ACC112 (cell line): ENCODE measurements at regions not wholly inside any gene's neighbourhood (a gene's known extent, or its start where the extent isn't known, plus 50 kb on each side); places are given as distances from the start of the nearest gene placed in this dataset.

Experiments
- H2AFZ ChIP-seq: fragments of 200-600 bp; sonication (generic); one replicate; pipeline ENCODE4 v1.6.0; 2017; ENCODE audit warnings: antibody characterized with exemption, low read length; ENCODE audit not compliant: unreplicated experiment
- H3K27ac ChIP-seq: fragments of 200-600 bp; sonication (generic); 2 replicates; pipeline ENCODE4 v1.5.1; 2014; ENCODE audit warnings: low read depth, mild to moderate bottlenecking, antibody characterized with exemption, low read length, moderate library complexity
- H3K27me3 ChIP-seq: fragments of 200-600 bp; sonication (generic); 2 replicates; pipeline ENCODE4 v1.6.1; 2014; ENCODE audit warnings: mild to moderate bottlenecking, antibody characterized with exemption, low read length, moderate library complexity, mixed read lengths; ENCODE audit not compliant: insufficient read depth
- H3K36me3 ChIP-seq: fragments of 200-600 bp; sonication (generic); 2 replicates; pipeline ENCODE4 v1.6.1; 2016; ENCODE audit warnings: mild to moderate bottlenecking, antibody characterized with exemption, low read length, moderate library complexity, mixed read lengths; ENCODE audit not compliant: insufficient read depth
- H3K4me1 ChIP-seq: fragments of 200-600 bp; sonication (generic); one replicate; pipeline ENCODE4 v1.6.1; 2016; ENCODE audit warnings: low read length, mixed read lengths; ENCODE audit not compliant: insufficient read depth, unreplicated experiment, control insufficient read depth
- H3K4me3 ChIP-seq: fragments of 200-600 bp; sonication (generic); 2 replicates; pipeline ENCODE4 v1.5.1; 2014; ENCODE audit warnings: mild to moderate bottlenecking, low read depth, low read length
- H3K79me2 ChIP-seq: fragments of 200-600 bp; sonication (generic); one replicate; pipeline ENCODE4 v1.6.0; 2016; ENCODE audit warnings: low read length; ENCODE audit not compliant: control insufficient read depth, unreplicated experiment, insufficient read depth

DNA sequence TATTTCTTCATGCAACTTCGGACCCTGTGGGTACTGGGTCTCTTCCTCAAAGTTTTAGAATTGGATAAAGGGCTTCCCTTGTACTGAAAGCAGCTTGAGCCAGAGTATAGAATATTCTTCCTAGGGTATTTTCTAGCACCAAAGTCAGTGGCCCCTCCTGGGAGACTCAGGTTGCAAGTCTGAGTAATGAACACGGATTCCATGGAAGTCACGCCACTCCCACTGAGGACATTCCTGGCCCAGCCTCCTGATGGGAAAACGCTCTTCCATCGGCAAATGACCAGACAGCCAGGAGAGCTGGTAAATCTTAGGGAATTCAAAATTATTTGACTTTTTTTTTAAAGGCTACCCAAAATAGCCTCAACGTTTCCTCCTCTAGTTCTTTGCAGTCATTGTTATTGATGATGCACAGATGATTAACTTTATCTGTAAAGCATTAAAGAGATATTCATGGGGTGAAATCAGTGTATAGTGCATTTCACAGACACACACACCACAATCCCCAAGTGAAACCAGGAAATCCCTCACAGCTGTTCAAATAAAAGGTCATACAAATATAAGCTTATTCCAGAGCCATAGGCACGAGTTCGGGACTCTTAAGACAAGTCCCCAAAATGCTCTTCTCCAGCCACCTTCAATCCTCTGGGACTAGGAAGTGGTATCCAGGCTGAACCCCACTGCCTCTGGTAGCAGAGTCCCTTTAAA lies 248.8 kb downstream of the SOD2 start:
- Histone ChIP-seq H3K27me3 (no peaks in the 10 kb centered on the region), H3K36me3 (no peaks in the 10 kb centered on the region), H2AFZ (no peak overlapping the region), H3K27ac (no peak overlapping the region), H3K4me3 (no peak overlapping the region), H3K79me2 (no peaks in the 10 kb centered on the region), H3K4me1 (no peaks in the 10 kb centered on the region)

DNA sequence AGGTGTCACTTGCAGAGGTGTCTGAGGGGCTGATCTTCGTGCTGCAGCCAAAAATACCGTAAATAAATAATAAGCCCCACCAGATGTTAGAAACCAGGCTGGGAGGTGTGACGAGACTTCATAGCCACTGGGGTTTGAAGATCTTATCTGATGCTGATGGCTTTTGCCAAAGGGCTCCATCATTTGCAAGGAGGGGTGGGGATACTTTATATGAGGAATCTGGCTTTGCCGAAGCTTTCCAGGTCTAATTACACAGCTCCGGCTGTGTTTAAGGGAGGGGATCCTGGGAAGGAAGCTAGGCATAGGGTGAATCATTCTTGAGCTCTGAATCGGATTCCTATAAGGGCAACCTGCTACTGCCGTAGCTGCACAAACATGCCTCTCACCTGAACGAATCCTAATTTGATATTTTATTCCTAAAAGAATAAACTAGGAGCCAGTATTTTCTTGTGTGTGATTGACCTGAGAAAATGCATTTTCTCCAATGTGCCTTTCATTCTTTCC lies 249.6 kb downstream of the SOD2 start:
- Histone ChIP-seq H3K27ac (no peak overlapping the region), H3K4me3 (no peak overlapping the region), H2AFZ (no peak overlapping the region), H3K79me2 (no peaks in the 10 kb centered on the region), H3K36me3 (no peaks in the 10 kb centered on the region), H3K27me3 (no peaks in the 10 kb centered on the region), H3K4me1 (no peaks in the 10 kb centered on the region)

DNA sequence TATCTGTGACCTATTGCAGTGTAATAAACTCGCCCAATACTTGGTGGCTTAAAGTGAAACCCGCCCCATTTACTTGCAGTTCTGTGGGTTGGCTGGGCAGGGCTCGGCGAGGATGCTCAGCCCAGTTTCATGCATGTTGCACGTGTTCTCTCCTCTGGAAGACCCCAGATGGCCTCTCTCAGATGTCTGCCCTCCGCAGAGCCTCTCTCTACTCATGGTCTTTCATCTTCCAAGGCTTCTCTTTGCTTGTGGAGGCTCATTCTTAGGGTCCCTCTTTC lies 251.4 kb downstream of the SOD2 start:
- Histone ChIP-seq H3K4me1 (no peaks in the 10 kb centered on the region), H3K27me3 (no peaks in the 10 kb centered on the region), H2AFZ (no peak overlapping the region), H3K27ac (no peak overlapping the region), H3K4me3 (no peak overlapping the region), H3K36me3 (no peaks in the 10 kb centered on the region), H3K79me2 (no peaks in the 10 kb centered on the region)

DNA sequence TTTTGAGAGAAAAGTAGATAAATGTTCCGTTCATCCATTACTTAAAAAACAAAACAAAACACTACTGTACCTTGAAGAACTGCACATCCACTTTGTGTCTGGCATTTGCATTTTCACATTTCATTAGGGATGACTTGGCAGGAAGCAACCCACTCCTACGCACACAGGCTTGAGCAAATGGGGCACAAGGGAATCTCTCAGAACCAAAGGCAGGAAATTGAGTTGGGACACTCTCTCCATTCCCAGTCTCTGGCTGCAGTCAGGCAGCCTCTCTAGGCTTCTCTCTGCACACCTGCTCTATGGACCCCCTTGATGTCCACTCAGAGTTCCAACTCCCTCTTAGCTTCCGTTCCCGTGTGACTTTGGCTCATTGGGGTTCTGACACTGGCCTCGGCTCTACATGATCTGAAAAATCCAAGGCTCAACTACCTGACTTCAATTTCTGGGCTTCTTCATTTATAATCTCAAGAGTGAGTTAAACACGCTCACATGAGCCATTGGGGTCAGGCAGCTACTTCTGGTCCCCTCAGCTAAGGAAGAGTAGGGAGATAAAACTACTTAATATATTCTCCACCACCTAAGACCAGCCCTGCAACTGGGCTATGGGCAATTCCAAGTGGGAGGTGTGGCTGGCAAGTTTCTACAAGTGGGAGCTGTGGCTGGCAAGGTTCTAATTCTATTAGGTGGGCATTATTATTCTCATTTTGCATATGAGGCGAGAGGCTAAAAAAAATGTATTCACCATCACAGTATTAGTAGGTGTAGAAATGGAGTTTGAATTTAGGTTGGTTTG lies 251.9 kb downstream of the SOD2 start:
- Histone ChIP-seq H2AFZ (no peak overlapping the region), H3K27ac (no peak overlapping the region), H3K4me3 (no peak overlapping the region), H3K4me1 (no peaks in the 10 kb centered on the region), H3K79me2 (no peaks in the 10 kb centered on the region), H3K27me3 (no peaks in the 10 kb centered on the region), H3K36me3 (no peaks in the 10 kb centered on the region)

DNA sequence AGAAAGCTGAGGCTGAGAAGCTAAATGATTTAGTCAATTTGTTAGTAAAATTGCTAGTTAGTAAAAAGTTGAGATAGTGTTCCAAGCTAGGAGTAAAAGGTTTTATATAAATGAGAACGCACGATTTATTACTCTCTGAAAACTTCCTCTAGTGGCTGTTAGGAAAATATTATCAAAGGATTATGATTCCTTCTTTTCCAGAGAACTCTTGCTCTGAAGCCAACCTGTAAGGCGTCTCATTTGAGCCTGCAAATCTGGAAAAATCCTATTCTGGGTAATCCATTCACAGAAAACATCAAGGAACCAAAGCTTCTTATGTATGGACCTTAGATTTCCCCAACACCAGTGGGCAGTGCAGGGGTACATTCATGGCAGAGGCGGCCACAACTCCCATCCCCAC lies 252.7 kb downstream of the SOD2 start:
- Histone ChIP-seq H2AFZ (no peak overlapping the region), H3K27ac (no peak overlapping the region), H3K79me2 (no peaks in the 10 kb centered on the region), H3K4me3 (no peak overlapping the region), H3K27me3 (no peaks in the 10 kb centered on the region), H3K4me1 (no peaks in the 10 kb centered on the region), H3K36me3 (no peaks in the 10 kb centered on the region)

DNA sequence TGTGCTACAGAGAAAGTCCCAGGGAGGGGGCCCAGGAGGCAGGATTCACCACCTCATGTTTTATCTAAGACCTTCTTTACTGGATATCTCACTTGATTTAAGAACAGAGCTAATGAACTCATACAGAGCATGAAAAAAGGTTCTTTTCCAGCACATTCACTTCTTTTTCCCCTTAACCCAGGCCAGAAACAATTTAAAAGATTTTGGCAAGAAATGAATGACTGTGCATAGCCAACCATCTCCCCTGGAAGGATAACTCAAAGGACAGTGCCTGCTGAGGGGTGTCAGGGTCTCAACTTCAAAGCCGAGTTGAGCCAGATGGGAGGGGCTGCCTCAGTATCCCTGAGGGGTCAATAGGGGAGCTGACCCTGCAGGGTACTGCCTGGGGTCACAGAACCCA lies 253.4 kb downstream of the SOD2 start:
- Histone ChIP-seq H3K27me3 (no peaks in the 10 kb centered on the region), H3K27ac (no peak overlapping the region), H3K36me3 (no peaks in the 10 kb centered on the region), H3K4me3 (no peak overlapping the region), H3K4me1 (no peaks in the 10 kb centered on the region), H2AFZ (no peak overlapping the region), H3K79me2 (no peaks in the 10 kb centered on the region)

DNA sequence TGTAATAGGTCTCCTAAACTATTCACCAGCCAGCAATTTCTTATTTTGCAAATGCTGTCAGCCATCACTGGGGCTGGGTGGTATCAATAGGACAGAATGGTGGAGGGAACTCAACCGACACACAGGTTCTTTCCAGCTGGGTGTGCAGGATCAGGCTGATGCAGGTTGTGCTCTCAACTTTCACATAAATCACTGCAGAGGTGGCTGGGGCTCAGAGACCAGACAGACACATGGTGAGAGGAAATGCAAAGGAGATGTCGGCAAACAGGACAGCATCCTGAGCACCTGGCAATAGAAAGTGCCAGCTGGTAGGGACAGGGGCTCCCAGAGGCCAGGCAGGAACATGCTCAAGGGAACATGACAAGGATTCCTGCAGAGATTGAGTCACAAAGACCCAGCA lies 254.9 kb downstream of the SOD2 start:
- no peak overlapping the region for H2AFZ ChIP-seq
- H3K79me2 ChIP-seq = no peaks in the 10 kb centered on the region
- no peaks in the 10 kb centered on the region for H3K27me3 ChIP-seq
- no peaks in the 10 kb centered on the region for H3K4me1 ChIP-seq
- H3K27ac ChIP-seq = no peak overlapping the region
- no peak overlapping the region for H3K4me3 ChIP-seq
- no peaks in the 10 kb centered on the region for H3K36me3 ChIP-seq

DNA sequence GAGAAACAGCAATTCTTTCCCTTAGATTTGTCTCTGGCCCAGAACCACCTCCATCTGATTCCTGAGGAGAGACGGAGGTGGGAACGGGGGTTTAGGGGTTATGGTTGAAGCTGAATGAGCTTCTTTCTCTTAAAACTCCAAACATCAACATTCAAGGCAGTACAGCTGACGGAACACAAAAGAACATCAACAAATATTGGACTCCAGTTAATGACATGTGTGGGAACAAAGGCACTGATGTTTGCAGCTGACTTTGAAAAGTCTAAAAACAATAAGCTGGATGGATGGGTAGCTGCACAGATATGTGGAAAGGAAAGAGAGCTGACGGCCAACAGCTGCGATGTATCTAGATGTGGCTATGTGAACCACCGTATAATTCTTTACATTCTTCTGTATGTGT lies 256.5 kb downstream of the SOD2 start:
- Histone ChIP-seq H2AFZ (no peak overlapping the region), H3K27ac (no peak overlapping the region), H3K4me3 (no peak overlapping the region), H3K36me3 (no peaks in the 10 kb centered on the region), H3K27me3 (no peaks in the 10 kb centered on the region), H3K4me1 (no peaks in the 10 kb centered on the region), H3K79me2 (no peaks in the 10 kb centered on the region)

DNA sequence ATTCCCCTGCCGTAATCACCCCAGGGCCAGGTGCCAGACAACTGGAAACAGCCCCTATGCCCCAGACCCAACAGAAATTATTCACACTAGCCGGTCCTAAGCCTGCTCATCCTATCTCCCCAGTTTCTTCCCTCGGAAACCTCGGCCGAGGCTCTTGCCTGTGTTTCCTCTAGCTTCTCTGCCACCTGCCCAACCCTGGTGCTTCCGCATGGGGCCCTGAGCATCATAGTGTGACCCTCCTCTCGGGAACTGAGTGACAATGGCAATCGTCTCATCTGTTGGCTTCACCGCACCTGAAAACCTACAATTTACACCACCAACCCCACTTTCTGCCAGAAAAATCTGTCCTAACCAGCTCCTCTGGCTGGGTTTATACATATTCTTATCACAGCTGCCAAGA lies 257.3 kb downstream of the SOD2 start:
- Histone ChIP-seq H3K79me2 (no peaks in the 10 kb centered on the region), H3K36me3 (no peaks in the 10 kb centered on the region), H3K27ac (no peak overlapping the region), H3K4me3 (no peak overlapping the region), H3K27me3 (no peaks in the 10 kb centered on the region), H2AFZ (no peak overlapping the region), H3K4me1 (no peaks in the 10 kb centered on the region)

DNA sequence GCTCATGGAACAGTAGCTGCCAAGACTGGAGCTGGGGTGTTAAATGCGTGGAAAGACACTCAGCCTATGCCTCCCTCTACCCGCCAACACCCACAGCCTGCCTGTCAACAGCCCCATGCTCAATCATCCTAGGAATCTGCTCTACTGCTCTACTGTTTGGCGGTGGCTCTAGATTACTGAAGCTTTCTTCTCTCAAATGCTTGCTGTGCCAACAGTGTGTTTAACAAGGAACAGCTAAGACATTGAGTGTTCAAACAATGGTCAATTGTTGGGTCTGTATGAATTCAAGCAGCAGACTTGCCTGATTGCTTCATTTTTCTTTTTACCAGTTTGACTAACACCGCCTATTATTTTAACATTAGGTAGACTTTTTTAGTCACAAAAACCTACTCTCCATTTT lies 258.6 kb downstream of the SOD2 start:
- Histone ChIP-seq H3K36me3 (no peaks in the 10 kb centered on the region), H2AFZ (no peak overlapping the region), H3K4me3 (no peak overlapping the region), H3K27ac (no peak overlapping the region), H3K27me3 (no peaks in the 10 kb centered on the region), H3K4me1 (no peaks in the 10 kb centered on the region), H3K79me2 (no peaks in the 10 kb centered on the region)

DNA sequence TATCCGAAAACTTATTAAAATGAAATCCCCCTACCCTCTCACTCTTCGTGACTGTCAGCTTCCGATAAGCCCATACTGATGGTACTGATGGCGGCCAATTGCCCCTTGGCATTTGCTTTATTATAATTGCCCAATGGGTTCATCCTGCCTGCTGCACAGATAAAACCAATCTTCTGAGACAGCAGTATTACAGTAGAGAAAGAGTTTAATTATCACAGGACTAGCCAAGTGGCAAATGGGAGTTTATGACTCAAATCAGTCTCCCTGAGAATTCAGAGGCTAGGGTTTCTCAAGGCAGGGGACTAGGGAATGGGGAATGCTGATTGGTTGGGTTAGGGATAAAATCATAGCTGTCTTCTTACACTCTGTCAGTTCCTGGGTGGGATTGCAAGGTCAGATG lies 259.5 kb downstream of the SOD2 start:
- no peaks in the 10 kb centered on the region for H3K27me3 ChIP-seq

More for the DNA sequence above, 259.5 kb downstream of the SOD2 start:
- Histone ChIP-seq H3K36me3 (no peaks in the 10 kb centered on the region), H3K4me1 (no peaks in the 10 kb centered on the region), H3K4me3 (no peak overlapping the region), H2AFZ (no peak overlapping the region), H3K79me2 (no peaks in the 10 kb centered on the region), H3K27ac (no peak overlapping the region)
